ENCODE measurements at regions not wholly inside any gene's neighbourhood (a gene's known extent, or its start where the extent isn't known, plus 50 kb on each side); places are given as distances from the start of the nearest gene placed in this dataset.

GRCh38 chr6:139680819-139681218, 306.4 kb upstream of the CITED2 start:
- no peak overlapping the region for H3K4me3 ChIP-seq (ENCODE audit: low read length)
- no peak for DNase-seq (ENCODE audit: low read depth)
- no peak for TF ChIP-seq CTCF (conservative IDR thresholded peaks at IDR 0.05; ENCODE audit: low read depth, low read length)

- DNase-seq (ENCODE audit: low read depth): no peak
- no peak overlapping the region for H3K4me3 ChIP-seq (ENCODE audit: low read length)
- no peak for TF ChIP-seq CTCF (conservative IDR thresholded peaks at IDR 0.05; ENCODE audit: low read depth, low read length)
Measured at GRCh38 chr6:139679516-139680179, 305.2 kb upstream of the CITED2 start.

- TF ChIP-seq CTCF (conservative IDR thresholded peaks at IDR 0.05; ENCODE audit: low read depth, low read length): no peak
- H3K4me3 ChIP-seq (ENCODE audit: low read length): no peak overlapping the region
- no peak for DNase-seq (ENCODE audit: low read depth)
Measured at GRCh38 chr6:139676718-139677117, 302.3 kb upstream of the CITED2 start.

- H3K4me3 ChIP-seq (ENCODE audit: low read length): no peak overlapping the region
- no peak for TF ChIP-seq CTCF (conservative IDR thresholded peaks at IDR 0.05; ENCODE audit: low read depth, low read length)
- DNase-seq (ENCODE audit: low read depth): no peak
Measured at GRCh38 chr6:139666284-139666683, 291.8 kb upstream of the CITED2 start.

- DNase-seq (ENCODE audit: low read depth): no peak
- no peak overlapping the region for H3K4me3 ChIP-seq (ENCODE audit: low read length)
- TF ChIP-seq CTCF (conservative IDR thresholded peaks at IDR 0.05; ENCODE audit: low read depth, low read length): no peak
Measured at GRCh38 chr6:139663996-139664395, 289.5 kb upstream of the CITED2 start.

GRCh38 chr6:139659711-139660110, 285.3 kb upstream of the CITED2 start:
- H3K4me3 ChIP-seq (ENCODE audit: low read length): no peak overlapping the region
- no peak for DNase-seq (ENCODE audit: low read depth)
- TF ChIP-seq CTCF (conservative IDR thresholded peaks at IDR 0.05; ENCODE audit: low read depth, low read length): no peak

GRCh38 chr6:139659196-139659595, 284.7 kb upstream of the CITED2 start:
- no peak for TF ChIP-seq CTCF (conservative IDR thresholded peaks at IDR 0.05; ENCODE audit: low read depth, low read length)
- no peak for DNase-seq (ENCODE audit: low read depth)
- H3K4me3 ChIP-seq (ENCODE audit: low read length): no peak overlapping the region
